T-cell (primary cell): ENCODE measurements at regions not wholly inside any gene's neighbourhood (a gene's known extent, or its start where the extent isn't known, plus 50 kb on each side); places are given as distances from the start of the nearest gene placed in this dataset.

ENCODE experiments used
- ATAC-seq, 4 experiments: fragments of 200-7000 bp in 3 of 4; fragments of 150-1000 bp in 1 of 4; cut with Tn5 transposase; replicated peaks in 1 of 4; 1 replicate in 3 of 4; 2 replicates in 1 of 4; pipeline ENCODE4 v1.10.0; 2021; ENCODE audit warnings: moderate library complexity in 3 of 4, mild to moderate bottlenecking in 2 of 4, moderate number of reproducible peaks in 1 of 4
- CTCF ChIA-PET, 2 donors: fragments of 300-600 bp; sonication (Branson Sonifier 250); formaldehyde crosslinking; loops; one replicate each; lab custom pipeline; 2022; ENCODE audit warnings: antibody characterized with exemption in 2 of 2; lab: Charles Lee
- POLR2A ChIA-PET, 2 donors: fragments of 300-600 bp; sonication (Branson Sonifier 250); formaldehyde crosslinking; loops; one replicate each; lab custom pipeline; 2022; ENCODE audit warnings: antibody characterized with exemption in 2 of 2; lab: Charles Lee
- DNase-seq, 35 experiments: peaks; one replicate each; pipeline versions ENCODE4 v3.0.0 to v3.0.0-alpha.2; 2013 to 2023
- H3K27ac ChIP-seq: one replicate; pipeline ENCODE4 v1.5.1; 2013; ENCODE audit warnings: low read length
- H3K27me3 ChIP-seq, 2 experiments: replicated peaks in 1 of 2; 1 replicate in 1 of 2; 2 replicates in 1 of 2; pipeline versions ENCODE4 v1.6.1 to v1.7.0; 2013; ENCODE audit warnings: low read length in 1 of 2, mixed read lengths in 1 of 2; ENCODE audit not compliant: control insufficient read depth in 2 of 2, insufficient read depth in 2 of 2; ENCODE audit errors: extremely low read depth in 1 of 2
- H3K36me3 ChIP-seq, 2 donors: 1 replicate in 1 of 2; 2 replicates in 1 of 2; pipeline versions ENCODE4 v1.6.1 to v1.7.0; 2013; ENCODE audit warnings: low read length in 1 of 2; ENCODE audit not compliant: control insufficient read depth in 2 of 2, insufficient read depth in 1 of 2; ENCODE audit errors: extremely low read depth in 1 of 2
- H3K4me1 ChIP-seq, 2 experiments: 1 replicate in 1 of 2; 2 replicates in 1 of 2; pipeline versions ENCODE4 v1.6.1 to v1.7.0; 2013; ENCODE audit warnings: low read length in 2 of 2, mixed read lengths in 1 of 2; ENCODE audit not compliant: insufficient read depth in 2 of 2, control insufficient read depth in 1 of 2; ENCODE audit errors: extremely low read depth in 1 of 2
- H3K4me3 ChIP-seq, 2 donors: 1 replicate in 1 of 2; 2 replicates in 1 of 2; pipeline versions ENCODE4 v1.5.1 to v1.7.0; 2013; ENCODE audit warnings: mild to moderate bottlenecking in 2 of 2, low read length in 1 of 2, moderate library complexity in 1 of 2; ENCODE audit not compliant: control insufficient read depth in 1 of 2; ENCODE audit errors: extremely low read depth in 1 of 2
- H3K9me3 ChIP-seq: 2 replicates; pipeline ENCODE4 v1.7.0; 2013
- H3K27ac Mint-ChIP-seq, 2 donors: one replicate each; pipeline ENCODE4 v1.8.0; 2020 to 2021; ENCODE audit warnings: mild to moderate bottlenecking in 2 of 2, mixed read lengths in 2 of 2
- H3K27me3 Mint-ChIP-seq, 2 donors: one replicate each; pipeline ENCODE4 v1.8.0; 2021 to 2022; ENCODE audit warnings: mixed read lengths in 2 of 2
- H3K36me3 Mint-ChIP-seq: one replicate; pipeline ENCODE4 v1.8.0; 2021; ENCODE audit warnings: mixed read lengths
- H3K4me1 Mint-ChIP-seq, 3 donors: one replicate each; pipeline ENCODE4 v1.8.0; 2020 to 2022; ENCODE audit warnings: mixed read lengths in 3 of 3, mild to moderate bottlenecking in 1 of 3
- H3K4me3 Mint-ChIP-seq, 3 donors: one replicate each; pipeline ENCODE4 v1.8.0; 2020 to 2022; ENCODE audit warnings: mild to moderate bottlenecking in 3 of 3, mixed read lengths in 3 of 3, moderate library complexity in 3 of 3
- H3K9me3 Mint-ChIP-seq, 3 donors: one replicate each; pipeline ENCODE4 v1.8.0; 2020 to 2022; ENCODE audit warnings: mixed read lengths in 3 of 3
- WGBS: methylation state at CpG from one replicate; pipeline ENCODE4 v1.1.5; 2013; ENCODE audit warnings: missing lambda C conversion rate; ENCODE audit not compliant: insufficient coverage; 5-methylcytosine and 5-hydroxymethylcytosine counted together

GRCh38 chr10:111297351-111297848 is 220.6 kb downstream of the ADRA2A start:
- H3K27ac ChIP-seq, result no peak overlapping the region
- H3K27ac Mint-ChIP-seq, result no peak overlapping the region
- WGBS, result 100% methylated on average over 3 of the region's 6 CpGs

GRCh38 chr10:111298031-111298430 is 221.2 kb downstream of the ADRA2A start:
- Mint-ChIP-seq H3K4me1 (no peaks in the 10 kb centered on the region), H3K4me3 (no peak overlapping the region), H3K9me3 (no peaks in the 10 kb centered on the region), H3K36me3 (no peaks in the 10 kb centered on the region), H3K27me3 (peaks cover 22 to 31% of the 10 kb centered on the region in 2 donors), H3K27ac (no peak overlapping the region)
- Histone ChIP-seq H3K9me3 (no peaks in the 10 kb centered on the region), H3K36me3 (no peaks in the 10 kb centered on the region), H3K4me1 (no peaks in the 10 kb centered on the region), H3K27ac (no peak overlapping the region), H3K4me3 (no peak overlapping the region), H3K27me3 (peaks cover 0 to 4% of the 10 kb centered on the region in 2 experiments)
- ChIA-PET CTCF (no interaction called here), POLR2A (no interaction called here)
- WGBS, result 9% methylated on average over 4 of the region's 4 CpGs
- DNase-seq (no peak), ATAC-seq (no peak)

More at GRCh38 chr10:111297351-111297848, 220.6 kb downstream of the ADRA2A start:
- Mint-ChIP-seq H3K27me3 (peaks cover 18 to 29% of the 10 kb centered on the region in 2 donors), H3K4me1 (no peaks in the 10 kb centered on the region), H3K9me3 (no peaks in the 10 kb centered on the region), H3K4me3 (no peak overlapping the region), H3K36me3 (no peaks in the 10 kb centered on the region)
- H3K9me3 ChIP-seq, result no peaks in the 10 kb centered on the region
- ChIA-PET POLR2A (no interaction called here), CTCF (no interaction called here)
- H3K27me3 ChIP-seq, result peaks cover 0 to 4% of the 10 kb centered on the region in 2 experiments
- H3K4me1 ChIP-seq, result no peaks in the 10 kb centered on the region
- no peaks in the 10 kb centered on the region for H3K36me3 ChIP-seq
- no peak for DNase-seq
- ATAC-seq, result no peak
- H3K4me3 ChIP-seq, result no peak overlapping the region

- peaks cover 22 to 31% of the 10 kb centered on the region in 2 donors for H3K27me3 Mint-ChIP-seq
- DNase-seq, result no peak
- no CpG with 5 or more reads among the region's 2 CpGs for WGBS
- H3K27ac Mint-ChIP-seq, result no peak overlapping the region
- no peaks in the 10 kb centered on the region for H3K36me3 Mint-ChIP-seq
- H3K9me3 Mint-ChIP-seq, result no peaks in the 10 kb centered on the region
- no peak overlapping the region for H3K4me3 Mint-ChIP-seq
- H3K4me1 ChIP-seq, result no peaks in the 10 kb centered on the region
- H3K4me3 ChIP-seq, result no peak overlapping the region
- ATAC-seq, result no peak
- H3K4me1 Mint-ChIP-seq, result no peaks in the 10 kb centered on the region
- H3K27ac ChIP-seq, result no peak overlapping the region
- POLR2A ChIA-PET, result no interaction called here
- CTCF ChIA-PET, result no interaction called here
- peaks cover 0 to 4% of the 10 kb centered on the region in 2 experiments for H3K27me3 ChIP-seq
- H3K9me3 ChIP-seq, result no peaks in the 10 kb centered on the region
- no peaks in the 10 kb centered on the region for H3K36me3 ChIP-seq
Measured at GRCh38 chr10:111299037-111299436, 222.2 kb downstream of the ADRA2A start.

- CTCF ChIA-PET, result interaction anchor here in 1 of 2 donors (0.7 kb wide), 1 partner anchor 27 kb away, joined by 3 read pairs; no protein-coding TSS in a partner anchor
- ATAC-seq (no peak), DNase-seq (no peak)
- WGBS, result 71% methylated on average over 2 of the region's 4 CpGs
- POLR2A ChIA-PET, result no interaction called here
- Mint-ChIP-seq H3K4me1 (no peaks in the 10 kb centered on the region), H3K27me3 (peaks cover 12 to 16% of the 10 kb centered on the region in 2 donors), H3K27ac (no peak overlapping the region), H3K4me3 (no peak overlapping the region), H3K9me3 (no peaks in the 10 kb centered on the region), H3K36me3 (no peaks in the 10 kb centered on the region)
- H3K27ac ChIP-seq, result no peak overlapping the region
- H3K4me1 ChIP-seq, result no peaks in the 10 kb centered on the region
- peaks cover 0 to 4% of the 10 kb centered on the region in 2 experiments for H3K27me3 ChIP-seq
- H3K9me3 ChIP-seq, result no peaks in the 10 kb centered on the region
- no peaks in the 10 kb centered on the region for H3K36me3 ChIP-seq
- H3K4me3 ChIP-seq, result no peak overlapping the region
Measured at GRCh38 chr10:111303887-111304286, 227.1 kb downstream of the ADRA2A start.

- no peak overlapping the region for H3K27ac ChIP-seq
- H3K27me3 ChIP-seq, result no peaks in the 10 kb centered on the region
- no peak for ATAC-seq
Measured at GRCh38 chr10:111316722-111317212, 239.9 kb downstream of the ADRA2A start.

GRCh38 chr10:111319866-111320265 is 243.0 kb downstream of the ADRA2A start:
- peaks cover 0 to 3% of the 10 kb centered on the region in 2 experiments for H3K27me3 ChIP-seq
- no peaks in the 10 kb centered on the region for H3K4me1 Mint-ChIP-seq
- no peaks in the 10 kb centered on the region for H3K9me3 ChIP-seq
- no peak overlapping the region for H3K27ac ChIP-seq
- H3K4me3 Mint-ChIP-seq, result no peak overlapping the region
- H3K4me1 ChIP-seq, result no peaks in the 10 kb centered on the region
- DNase-seq (no peak), ATAC-seq (no peak)
- CTCF ChIA-PET, result no interaction called here
- POLR2A ChIA-PET, result no interaction called here
- H3K36me3 Mint-ChIP-seq, result no peaks in the 10 kb centered on the region
- H3K27ac Mint-ChIP-seq, result no peak overlapping the region
- H3K4me3 ChIP-seq, result no peak overlapping the region
- no peaks in the 10 kb centered on the region for H3K36me3 ChIP-seq
- H3K27me3 Mint-ChIP-seq, result peaks cover 27 to 33% of the 10 kb centered on the region in 2 donors
- H3K9me3 Mint-ChIP-seq, result no peaks in the 10 kb centered on the region

More at GRCh38 chr10:111316722-111317212, 239.9 kb downstream of the ADRA2A start:
- DNase-seq, result no peak
- H3K4me1 Mint-ChIP-seq, result no peaks in the 10 kb centered on the region
- H3K27ac Mint-ChIP-seq, result no peak overlapping the region
- no peak overlapping the region for H3K4me3 ChIP-seq
- peaks cover 0 to 4% (median 0%) of the 10 kb centered on the region in 3 donors for H3K9me3 Mint-ChIP-seq
- ChIA-PET POLR2A (no interaction called here), CTCF (no interaction called here)
- no peaks in the 10 kb centered on the region for H3K9me3 ChIP-seq
- no peaks in the 10 kb centered on the region for H3K4me1 ChIP-seq
- H3K4me3 Mint-ChIP-seq, result no peak overlapping the region
- 60% methylated on average over 2 of the region's 4 CpGs for WGBS
- H3K36me3 ChIP-seq, result no peaks in the 10 kb centered on the region
- H3K27me3 Mint-ChIP-seq, result peaks cover 19 to 26% of the 10 kb centered on the region in 2 donors
- H3K36me3 Mint-ChIP-seq, result no peaks in the 10 kb centered on the region
